Pancreas (tissue), 10 donors: ENCODE measurements at regions not wholly inside any gene's neighbourhood (a gene's known extent, or its start where the extent isn't known, plus 50 kb on each side); places are given as distances from the start of the nearest gene placed in this dataset.

ENCODE experiments used
- ATAC-seq, 4 donors: fragments of 200-7000 bp; cut with Tn5 transposase; one replicate each; pipeline versions ENCODE4 v1.8.0 to v1.9.1; 2020; ENCODE audit warnings: mild to moderate bottlenecking in 4 of 4, moderate library complexity in 4 of 4
- DNase-seq, 6 donors: peaks; one replicate each; pipeline ENCODE4 v3.0.0-alpha.2; 2020
- FAIRE-seq: peaks from 2 replicates; lab custom pipeline; 2012; peaks lifted over from hg19 to GRCh38; lab: Jason Lieb, UNC
- H3K27ac ChIP-seq, 4 donors: fragments of 200-600 bp; sonication (generic); 1 replicate in 3 of 4; 2 replicates in 1 of 4; pipeline versions ENCODE4 v1.5.0 to v1.8.0; 2020
- H3K27me3 ChIP-seq, 4 donors: fragments of 200-600 bp; one replicate each; pipeline ENCODE4 v1.8.0; 2021
- H3K36me3 ChIP-seq, 3 donors: fragments of 200-600 bp; sonication (generic) in 1 of 3; one replicate each; pipeline versions ENCODE4 v1.5.0 to v1.8.0; 2020 to 2021
- H3K4me1 ChIP-seq, 3 donors: fragments of 200-600 bp; one replicate each; pipeline ENCODE4 v1.8.0; 2021
- H3K4me3 ChIP-seq, 4 donors: fragments of 200-600 bp; sonication (generic) in 2 of 4; one replicate each; pipeline versions ENCODE4 v1.5.0 to v1.8.0; 2020 to 2021
- H3K9me3 ChIP-seq, 4 donors: fragments of 200-600 bp; one replicate each; pipeline ENCODE4 v1.8.0; 2021
- WGBS, 2 donors: extraction: QIAGEN DNeasy Blood & Tissue Kit; methylation state at CpG; one replicate each; pipeline ENCODE4 v1.1.7; 2013; 5-methylcytosine and 5-hydroxymethylcytosine counted together
- intact Hi-C, 3 donors: fragments of 100-400 bp; cut with DNase I; formaldehyde crosslinking; loops; one replicate each; pipeline versions ENCODE4 v1.11.1 to v1.14.2; 2022
- TF ChIP-seq, protein P1 (sequence below), 4 donors: fragments of 200-600 bp; sonication (generic) in 3 of 4; IDR thresholded peaks; one replicate each; pipeline versions ENCODE4 v1.5.0 to v1.8.0; 2021; ENCODE audit warnings: antibody characterized with exemption in 4 of 4
- donor health status: healthy with polysubstance abuse.
- donor health status: DM: no; HTN: no; CAD: no; lungs with moderate emphysema.
- donor health status: DM: no; HTN: no; CAD: no.
- donor health status: control.
- donor health status: control.
- donor health status: Bipolar disorder and iron deficiency.
- donor health status: DM: yes; HTN: yes; CAD: no.
- donor health status: DM: no; HTN: no; CAD: no.
- donor health status: DM: no; HTN: no; CAD: no.
- donor health status: DM: yes; HTN: yes; CAD: no.

DNA sequence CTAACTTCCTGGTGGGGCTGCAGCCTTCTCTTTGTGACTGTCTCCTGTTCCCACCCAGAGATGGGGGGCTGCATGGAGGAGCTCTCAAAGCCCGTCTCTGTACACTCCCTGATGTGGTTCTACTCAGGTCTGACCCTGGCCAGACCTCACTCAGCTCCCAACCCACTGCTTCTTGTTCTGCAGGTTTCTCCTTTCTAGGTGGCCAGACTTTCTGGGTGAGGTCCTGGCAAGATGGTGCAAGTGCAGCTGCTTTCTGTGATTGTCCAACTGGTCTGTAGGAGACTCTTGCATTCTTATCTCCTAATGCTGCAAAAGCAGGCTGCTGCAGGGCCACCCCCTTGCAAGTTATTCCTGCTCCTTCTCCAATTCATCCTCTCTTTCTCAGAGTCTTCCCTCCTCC lies 77.4 kb upstream of the XCR1 start:
- WGBS, 2 donors: 63 to 75% methylated on average over 1 of the region's 1 CpG
- no peaks in the 10 kb centered on the region for H3K27me3 ChIP-seq
- DNase-seq: no peak
- H3K4me3 ChIP-seq: no peak overlapping the region
- TF ChIP-seq, protein P1, sequence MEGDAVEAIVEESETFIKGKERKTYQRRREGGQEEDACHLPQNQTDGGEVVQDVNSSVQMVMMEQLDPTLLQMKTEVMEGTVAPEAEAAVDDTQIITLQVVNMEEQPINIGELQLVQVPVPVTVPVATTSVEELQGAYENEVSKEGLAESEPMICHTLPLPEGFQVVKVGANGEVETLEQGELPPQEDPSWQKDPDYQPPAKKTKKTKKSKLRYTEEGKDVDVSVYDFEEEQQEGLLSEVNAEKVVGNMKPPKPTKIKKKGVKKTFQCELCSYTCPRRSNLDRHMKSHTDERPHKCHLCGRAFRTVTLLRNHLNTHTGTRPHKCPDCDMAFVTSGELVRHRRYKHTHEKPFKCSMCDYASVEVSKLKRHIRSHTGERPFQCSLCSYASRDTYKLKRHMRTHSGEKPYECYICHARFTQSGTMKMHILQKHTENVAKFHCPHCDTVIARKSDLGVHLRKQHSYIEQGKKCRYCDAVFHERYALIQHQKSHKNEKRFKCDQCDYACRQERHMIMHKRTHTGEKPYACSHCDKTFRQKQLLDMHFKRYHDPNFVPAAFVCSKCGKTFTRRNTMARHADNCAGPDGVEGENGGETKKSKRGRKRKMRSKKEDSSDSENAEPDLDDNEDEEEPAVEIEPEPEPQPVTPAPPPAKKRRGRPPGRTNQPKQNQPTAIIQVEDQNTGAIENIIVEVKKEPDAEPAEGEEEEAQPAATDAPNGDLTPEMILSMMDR (IDR thresholded peaks at IDR 0.05): no peak
- H3K4me1 ChIP-seq: no peaks in the 10 kb centered on the region
- no peaks in the 10 kb centered on the region for H3K9me3 ChIP-seq
- no peaks in the 10 kb centered on the region for H3K36me3 ChIP-seq
- H3K27ac ChIP-seq: no peak overlapping the region
- ATAC-seq: no peak
- intact Hi-C loops: no loop called here
- FAIRE-seq: no peak

DNA sequence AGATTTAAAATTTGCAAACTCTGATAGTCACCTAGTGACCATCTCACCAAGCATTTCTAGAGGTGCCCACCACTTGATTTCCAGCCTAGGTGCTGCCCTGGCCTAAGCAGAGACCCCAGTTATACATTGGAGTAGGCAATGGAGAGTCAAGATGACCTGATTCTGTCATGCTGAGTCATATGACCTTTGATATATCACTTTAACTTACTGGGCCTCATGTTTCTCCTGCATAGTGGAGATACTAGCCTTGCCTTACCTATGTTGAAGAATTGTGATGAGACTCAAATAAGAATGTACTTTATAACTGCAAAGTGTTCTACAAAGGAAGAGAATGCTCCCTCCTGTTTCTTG lies 75.5 kb upstream of the XCR1 start:
- no peak for ATAC-seq
- Histone ChIP-seq H3K9me3 (no peaks in the 10 kb centered on the region), H3K27me3 (no peaks in the 10 kb centered on the region), H3K4me3 (no peak overlapping the region), H3K4me1 (no peaks in the 10 kb centered on the region), H3K27ac (no peak overlapping the region), H3K36me3 (no peaks in the 10 kb centered on the region)
- TF ChIP-seq, protein P1 (IDR thresholded peaks at IDR 0.05): no peak
- DNase-seq: no peak
- intact Hi-C loops: no loop called here
- no peak for FAIRE-seq

DNA sequence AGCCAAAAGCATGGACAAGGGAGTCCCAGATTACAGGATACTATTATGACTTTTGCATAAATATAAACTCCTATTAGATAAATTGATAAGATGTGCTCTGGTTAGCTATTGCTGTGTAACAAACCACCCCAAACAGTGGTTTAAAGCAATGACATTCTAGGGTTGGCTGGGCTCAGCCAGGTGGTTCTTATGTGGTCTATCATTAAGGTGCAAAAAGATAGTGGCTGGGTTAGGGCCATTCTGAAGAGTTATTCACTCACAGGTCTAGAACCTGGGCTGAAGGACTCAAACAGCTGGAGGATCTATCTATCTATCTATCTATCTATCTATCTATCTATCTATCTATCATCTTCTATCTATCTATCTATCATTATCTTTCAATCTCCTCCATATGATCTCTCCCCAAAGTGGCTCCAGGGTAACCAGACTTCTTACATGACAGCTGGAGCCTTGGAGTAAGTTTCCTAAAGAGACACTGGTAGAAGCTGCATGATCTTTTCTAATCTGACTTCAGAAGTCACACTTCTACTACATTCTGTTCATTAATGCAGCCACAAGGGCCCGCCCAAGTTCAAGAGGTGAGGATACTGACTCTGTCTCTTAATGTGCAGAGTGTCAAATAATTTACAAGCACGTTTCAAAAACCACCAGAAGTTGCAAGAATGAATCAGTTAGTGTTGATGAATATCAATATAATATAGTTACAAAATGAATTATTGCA lies 74.9 kb upstream of the XCR1 start:
- H3K36me3 ChIP-seq: no peaks in the 10 kb centered on the region
- no peak for ATAC-seq
- 43 to 72% methylated on average over 2 of the region's 2 CpGs for WGBS, 2 donors
- H3K27me3 ChIP-seq: no peaks in the 10 kb centered on the region
- H3K4me1 ChIP-seq: no peaks in the 10 kb centered on the region
- no peak for FAIRE-seq
- TF ChIP-seq, protein P1 (IDR thresholded peaks at IDR 0.05): no peak
- H3K9me3 ChIP-seq: no peaks in the 10 kb centered on the region
- intact Hi-C loops: no loop called here
- no peak for DNase-seq
- H3K4me3 ChIP-seq: no peak overlapping the region
- H3K27ac ChIP-seq: no peak overlapping the region

DNA sequence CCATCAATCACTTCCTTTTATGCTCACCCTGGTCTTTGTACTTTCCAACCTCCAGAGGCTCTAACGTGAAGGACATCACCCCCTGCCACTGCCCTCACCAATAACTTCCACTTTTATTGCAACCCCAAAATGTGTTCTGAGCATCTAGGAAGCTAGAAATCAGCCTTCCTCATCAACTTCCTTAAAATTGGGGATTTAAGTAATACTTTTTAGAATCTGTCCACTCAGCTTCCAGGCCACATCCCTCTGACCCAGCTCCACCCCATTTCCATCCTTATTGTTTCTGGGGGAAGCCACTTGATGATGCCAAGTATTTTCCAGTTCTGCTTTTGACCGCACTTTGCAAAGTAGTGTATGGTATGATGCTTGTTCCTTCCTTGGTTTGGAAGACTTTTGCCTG lies 73.5 kb upstream of the XCR1 start:
- Histone ChIP-seq H3K27me3 (no peaks in the 10 kb centered on the region), H3K4me3 (no peak overlapping the region), H3K36me3 (no peaks in the 10 kb centered on the region), H3K27ac (peak overlapping the region in 1 of 4 donors; percentile 23), H3K4me1 (no peaks in the 10 kb centered on the region), H3K9me3 (no peaks in the 10 kb centered on the region)
- peak in 3 of 4 donors; percentile 15 to 69 (median 25) for ATAC-seq
- FAIRE-seq: no peak
- TF ChIP-seq, protein P1 (IDR thresholded peaks at IDR 0.05): no peak
- 82 to 84% methylated on average over 2 of the region's 2 CpGs for WGBS, 2 donors
- no peak for DNase-seq
- intact Hi-C loops: no loop called here

DNA sequence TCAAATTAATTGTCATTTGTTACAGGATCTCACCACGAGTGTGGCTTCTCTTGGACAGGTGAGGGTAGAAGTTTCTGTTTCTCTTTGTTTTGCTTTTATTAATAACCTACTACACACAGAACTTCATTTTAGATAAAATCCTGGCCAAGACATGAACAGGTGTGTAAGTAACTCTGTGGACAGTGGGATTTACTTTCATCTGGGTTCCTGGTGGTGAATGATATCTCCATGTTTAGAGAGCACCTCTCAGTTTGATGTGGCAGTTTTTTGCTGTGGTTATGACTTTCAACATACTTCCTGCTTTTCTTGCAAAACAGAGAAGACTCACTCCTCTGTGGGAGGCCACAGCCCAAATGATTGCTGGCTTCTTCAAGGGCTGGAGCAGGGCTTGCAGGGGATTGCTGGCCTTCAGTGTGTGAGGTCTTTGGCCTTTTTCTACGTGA lies 71.1 kb upstream of the XCR1 start:
- intact Hi-C loops: no loop called here
- no peaks in the 10 kb centered on the region for H3K9me3 ChIP-seq

More for the DNA sequence above, 71.1 kb upstream of the XCR1 start:
- 47 to 54% methylated on average over 2 of the region's 2 CpGs for WGBS, 2 donors
- TF ChIP-seq, protein P1 (IDR thresholded peaks at IDR 0.05): no peak
- Histone ChIP-seq H3K36me3 (no peaks in the 10 kb centered on the region), H3K27me3 (no peaks in the 10 kb centered on the region), H3K4me1 (no peaks in the 10 kb centered on the region), H3K27ac (peak overlapping the region in 2 of 4 donors; percentile 57 to 64), H3K4me3 (no peak overlapping the region)
- FAIRE-seq: no peak
- peak in 3 of 4 donors; percentile 57 to 66 (median 62) for ATAC-seq
- peak in 1 of 6 donors; percentile 28 for DNase-seq
